Suprapubic skin (tissue), 4 donors: ENCODE measurements at regions not wholly inside any gene's neighbourhood (a gene's known extent, or its start where the extent isn't known, plus 50 kb on each side); places are given as distances from the start of the nearest gene placed in this dataset.

ENCODE experiments used
- POLR2A ChIP-seq, 2 donors: fragments of 450-650 bp; IDR thresholded peaks; one replicate each; pipeline ENCODE4 v1.6.1; 2017; ENCODE audit warnings: antibody characterized with exemption in 2 of 2, mild to moderate bottlenecking in 2 of 2, moderate library complexity in 2 of 2
- POLR2AphosphoS5 ChIP-seq, 3 donors: sonication (generic); formaldehyde crosslinking; IDR thresholded peaks; one replicate each; pipeline ENCODE4 v1.6.1; 2017; ENCODE audit warnings: antibody characterized with exemption in 3 of 3
- TF ChIP-seq, protein P1 (sequence below), 2 donors: fragments of 200-600 bp in 1 of 2; fragments of 450-650 bp in 1 of 2; sonication (generic) in 1 of 2; IDR thresholded peaks; one replicate each; pipeline ENCODE4 v1.5.1; 2016 to 2019; ENCODE audit warnings: antibody characterized with exemption in 2 of 2, mild to moderate bottlenecking in 1 of 2, moderate library complexity in 1 of 2

DNA sequence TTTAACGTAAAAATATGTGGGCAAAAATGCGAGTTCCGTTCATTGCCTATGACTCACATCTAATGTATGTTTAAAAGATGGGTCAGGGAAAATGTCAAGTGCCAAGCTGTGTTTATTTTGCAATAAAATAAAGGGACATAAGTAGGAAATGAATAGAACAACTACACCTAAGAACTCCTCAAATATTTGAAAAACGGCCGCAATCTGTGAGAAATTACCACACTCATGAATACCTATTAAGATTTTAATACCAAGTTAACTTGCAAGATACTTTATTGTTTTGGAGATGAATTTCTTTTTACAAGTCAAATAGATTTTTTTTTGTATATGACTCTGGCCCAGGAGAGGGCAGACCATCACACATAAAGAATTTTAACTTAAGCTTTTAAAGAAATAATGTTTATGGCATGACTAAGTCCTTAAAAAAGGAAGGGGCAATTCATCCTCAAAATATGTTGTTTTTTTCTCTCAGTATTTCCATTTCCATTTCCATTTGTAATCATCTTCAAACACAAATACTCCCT is 152.7 kb downstream of the SUCNR1 start:
- TF ChIP-seq, protein P1, sequence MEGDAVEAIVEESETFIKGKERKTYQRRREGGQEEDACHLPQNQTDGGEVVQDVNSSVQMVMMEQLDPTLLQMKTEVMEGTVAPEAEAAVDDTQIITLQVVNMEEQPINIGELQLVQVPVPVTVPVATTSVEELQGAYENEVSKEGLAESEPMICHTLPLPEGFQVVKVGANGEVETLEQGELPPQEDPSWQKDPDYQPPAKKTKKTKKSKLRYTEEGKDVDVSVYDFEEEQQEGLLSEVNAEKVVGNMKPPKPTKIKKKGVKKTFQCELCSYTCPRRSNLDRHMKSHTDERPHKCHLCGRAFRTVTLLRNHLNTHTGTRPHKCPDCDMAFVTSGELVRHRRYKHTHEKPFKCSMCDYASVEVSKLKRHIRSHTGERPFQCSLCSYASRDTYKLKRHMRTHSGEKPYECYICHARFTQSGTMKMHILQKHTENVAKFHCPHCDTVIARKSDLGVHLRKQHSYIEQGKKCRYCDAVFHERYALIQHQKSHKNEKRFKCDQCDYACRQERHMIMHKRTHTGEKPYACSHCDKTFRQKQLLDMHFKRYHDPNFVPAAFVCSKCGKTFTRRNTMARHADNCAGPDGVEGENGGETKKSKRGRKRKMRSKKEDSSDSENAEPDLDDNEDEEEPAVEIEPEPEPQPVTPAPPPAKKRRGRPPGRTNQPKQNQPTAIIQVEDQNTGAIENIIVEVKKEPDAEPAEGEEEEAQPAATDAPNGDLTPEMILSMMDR (IDR thresholded peaks at IDR 0.05): no peak
- TF ChIP-seq POLR2A (IDR thresholded peaks at IDR 0.05) (no peak), POLR2AphosphoS5 (IDR thresholded peaks at IDR 0.05) (no peak)
